ENCODE measurements at regions not wholly inside any gene's neighbourhood (a gene's known extent, or its start where the extent isn't known, plus 50 kb on each side); places are given as distances from the start of the nearest gene placed in this dataset.

- no peak for TF ChIP-seq CTCF (IDR thresholded peaks at IDR 0.05)
- no peak for TF ChIP-seq POLR2A (IDR thresholded peaks at IDR 0.05)
- TF ChIP-seq POLR2AphosphoS5 (IDR thresholded peaks at IDR 0.05), result no peak
These were observed 919.4 kb upstream of the CNTN5 start for GRCh38 chr11:98101329-98101728.

Measured in breast epithelium (tissue), 3 donors.